MM.1S (cell line): ENCODE measurements at regions not wholly inside any gene's neighbourhood (a gene's known extent, or its start where the extent isn't known, plus 50 kb on each side); places are given as distances from the start of the nearest gene placed in this dataset.

ENCODE experiments used
- DNase-seq: peaks from one replicate; pipeline ENCODE4 v3.0.0-alpha.2; 2015
- H2AFZ ChIP-seq: fragments of 300-600 bp; sonication (generic); 2 replicates; pipeline ENCODE4 v1.6.0; 2016; ENCODE audit warnings: antibody characterized with exemption, low read length
- H3F3A ChIP-seq: fragments of 300-600 bp; sonication (generic); 2 replicates; pipeline ENCODE4 v1.6.1; 2016; ENCODE audit warnings: mild to moderate bottlenecking, antibody characterized with exemption, low read length, moderate library complexity, mixed read lengths; ENCODE audit not compliant: insufficient read depth
- H3K27ac ChIP-seq: fragments of 300-600 bp; sonication (generic); 2 replicates; pipeline ENCODE4 v1.5.1; 2016; ENCODE audit warnings: mild to moderate bottlenecking, low read length
- H3K27me3 ChIP-seq: fragments of 300-600 bp; sonication (generic); replicated peaks from 2 replicates; pipeline ENCODE4 v1.6.0; 2016; ENCODE audit warnings: low read length; ENCODE audit not compliant: insufficient read depth
- H3K36me3 ChIP-seq: fragments of 300-600 bp; sonication (generic); replicated peaks from 2 replicates; pipeline ENCODE4 v1.6.1; 2016; ENCODE audit warnings: mild to moderate bottlenecking, low read length, mixed read lengths; ENCODE audit not compliant: insufficient read depth
- H3K4me1 ChIP-seq: fragments of 300-600 bp; sonication (generic); 2 replicates; pipeline ENCODE4 v1.6.1; 2016; ENCODE audit warnings: low read length, mixed read lengths
- H3K4me2 ChIP-seq: fragments of 300-600 bp; sonication (generic); 2 replicates; pipeline ENCODE4 v1.6.0; 2016; ENCODE audit warnings: low read depth, low read length
- H3K4me3 ChIP-seq: fragments of 300-600 bp; sonication (generic); 2 replicates; pipeline ENCODE4 v1.5.1; 2016; ENCODE audit warnings: low read length, mixed read lengths
- H3K79me2 ChIP-seq: fragments of 300-600 bp; sonication (generic); 2 replicates; pipeline ENCODE4 v1.6.1; 2016; ENCODE audit warnings: mixed run types, low read length, mixed read lengths
- H3K9ac ChIP-seq: fragments of 300-600 bp; sonication (generic); 2 replicates; pipeline ENCODE4 v1.6.1; 2016; ENCODE audit warnings: low read length, mixed read lengths
- H3K9me2 ChIP-seq: fragments of 300-600 bp; sonication (generic); replicated peaks from 2 replicates; pipeline ENCODE4 v1.6.1; 2016; ENCODE audit warnings: mild to moderate bottlenecking, low read length, mixed read lengths; ENCODE audit not compliant: insufficient read depth
- H3K9me3 ChIP-seq: fragments of 300-600 bp; sonication (generic); replicated peaks from 2 replicates; pipeline ENCODE4 v1.6.1; 2016; ENCODE audit warnings: mild to moderate bottlenecking, low read length, mixed read lengths; ENCODE audit not compliant: insufficient read depth
- H4K20me1 ChIP-seq: fragments of 300-600 bp; sonication (generic); 2 replicates; pipeline ENCODE4 v1.6.1; 2016; ENCODE audit warnings: mild to moderate bottlenecking, low read length, moderate library complexity, mixed read lengths; ENCODE audit not compliant: insufficient read depth
- EZH2 ChIP-seq: fragments of 300-600 bp; sonication (generic); optimal IDR thresholded peaks from 2 replicates; pipeline ENCODE3; 2017; ENCODE audit warnings: low read depth, mild to moderate bottlenecking, antibody characterized with exemption, low read length, mixed read lengths
- EZH2phosphoT487 ChIP-seq: fragments of 300-600 bp; sonication (generic); IDR thresholded peaks from 2 replicates; pipeline ENCODE4 v1.6.1; 2018; ENCODE audit warnings: antibody characterized with exemption, low read length
- TF ChIP-seq, protein P1 (sequence below): fragments of 300-600 bp; sonication (generic); IDR thresholded peaks from 2 replicates; pipeline ENCODE4 v1.5.1; 2016; ENCODE audit warnings: antibody characterized with exemption, low read length, mixed read lengths

DNA sequence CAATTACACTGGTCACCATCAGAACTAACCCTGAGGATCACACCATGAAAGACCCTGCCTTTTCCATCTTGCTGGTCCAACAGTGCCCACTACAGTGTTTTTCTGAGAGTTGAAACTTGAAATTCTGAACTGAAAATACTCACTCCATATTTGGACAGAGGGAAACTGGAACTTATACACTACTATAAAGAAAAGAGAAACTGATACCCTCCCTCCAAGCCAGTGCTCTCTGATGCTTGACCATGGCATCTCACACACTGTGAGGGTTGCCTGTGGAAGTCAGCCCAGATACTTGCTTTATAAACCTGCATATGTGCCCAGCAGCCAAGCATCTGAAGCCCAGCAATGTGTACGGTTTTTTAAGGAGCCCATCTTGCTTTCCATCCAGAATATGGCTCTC lies 108.7 kb downstream of the FOXA2 start:
- H3K4me1 ChIP-seq, result peaks cover 20% of the 10 kb centered on the region
- H2AFZ ChIP-seq, result no peak overlapping the region
- TF ChIP-seq, protein P1, sequence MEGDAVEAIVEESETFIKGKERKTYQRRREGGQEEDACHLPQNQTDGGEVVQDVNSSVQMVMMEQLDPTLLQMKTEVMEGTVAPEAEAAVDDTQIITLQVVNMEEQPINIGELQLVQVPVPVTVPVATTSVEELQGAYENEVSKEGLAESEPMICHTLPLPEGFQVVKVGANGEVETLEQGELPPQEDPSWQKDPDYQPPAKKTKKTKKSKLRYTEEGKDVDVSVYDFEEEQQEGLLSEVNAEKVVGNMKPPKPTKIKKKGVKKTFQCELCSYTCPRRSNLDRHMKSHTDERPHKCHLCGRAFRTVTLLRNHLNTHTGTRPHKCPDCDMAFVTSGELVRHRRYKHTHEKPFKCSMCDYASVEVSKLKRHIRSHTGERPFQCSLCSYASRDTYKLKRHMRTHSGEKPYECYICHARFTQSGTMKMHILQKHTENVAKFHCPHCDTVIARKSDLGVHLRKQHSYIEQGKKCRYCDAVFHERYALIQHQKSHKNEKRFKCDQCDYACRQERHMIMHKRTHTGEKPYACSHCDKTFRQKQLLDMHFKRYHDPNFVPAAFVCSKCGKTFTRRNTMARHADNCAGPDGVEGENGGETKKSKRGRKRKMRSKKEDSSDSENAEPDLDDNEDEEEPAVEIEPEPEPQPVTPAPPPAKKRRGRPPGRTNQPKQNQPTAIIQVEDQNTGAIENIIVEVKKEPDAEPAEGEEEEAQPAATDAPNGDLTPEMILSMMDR, result peak; percentile 23
- TF ChIP-seq EZH2, result no peak
- no peak for TF ChIP-seq EZH2phosphoT487
- H3K79me2 ChIP-seq, result no peaks in the 10 kb centered on the region
- H3K9me2 ChIP-seq, result no peaks in the 10 kb centered on the region
- no peaks in the 10 kb centered on the region for H3K9me3 ChIP-seq
- H4K20me1 ChIP-seq, result no peaks in the 10 kb centered on the region
- H3K4me2 ChIP-seq, result peak overlapping the region; percentile 13; the same call in 1 of the 2 replicates
- peak overlapping the region; percentile 39; the same call in 1 of the 2 replicates for H3K27ac ChIP-seq
- DNase-seq, result peak; percentile 55
- H3K4me3 ChIP-seq, result no peak overlapping the region
- H3K27me3 ChIP-seq, result no peaks in the 10 kb centered on the region
- no peaks in the 10 kb centered on the region for H3K36me3 ChIP-seq
- 0 out of 2 replicates have a peak, but pooled peaks cover 4% of the 10 kb centered on the region for H3F3A ChIP-seq
- no peak overlapping the region for H3K9ac ChIP-seq

DNA sequence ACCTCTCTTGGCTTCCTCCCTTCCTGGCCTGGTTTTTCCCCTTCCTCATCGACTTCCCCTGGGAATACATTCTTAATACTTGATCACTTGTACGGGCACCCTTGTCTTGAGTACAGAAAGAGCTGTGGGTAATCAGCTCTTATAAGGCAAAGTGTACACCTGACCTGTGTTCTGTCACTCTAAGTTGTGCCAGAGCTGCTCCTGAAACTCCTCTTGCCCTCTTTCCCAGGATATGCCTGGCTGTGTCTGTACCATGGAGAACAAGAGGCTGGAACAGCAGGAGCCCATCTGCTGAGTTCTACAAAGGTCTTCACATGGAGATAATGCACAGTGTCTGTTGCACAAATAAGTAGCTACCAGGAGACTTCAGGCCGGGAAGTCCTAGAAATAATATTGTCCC lies 110.1 kb downstream of the FOXA2 start:
- no peak for DNase-seq
- H4K20me1 ChIP-seq, result no peaks in the 10 kb centered on the region
- no peaks in the 10 kb centered on the region for H3K79me2 ChIP-seq
- no peaks in the 10 kb centered on the region for H3K9me3 ChIP-seq
- no peak overlapping the region for H3K9ac ChIP-seq
- no peak overlapping the region for H2AFZ ChIP-seq
- 0 out of 2 replicates have a peak, but pooled peaks cover 4% of the 10 kb centered on the region for H3F3A ChIP-seq
- H3K4me3 ChIP-seq, result no peak overlapping the region
- H3K27me3 ChIP-seq, result no peaks in the 10 kb centered on the region
- H3K9me2 ChIP-seq, result no peaks in the 10 kb centered on the region
- no peaks in the 10 kb centered on the region for H3K36me3 ChIP-seq
- TF ChIP-seq EZH2, result no peak
- TF ChIP-seq, protein P1, result no peak
- no peak for TF ChIP-seq EZH2phosphoT487
- H3K27ac ChIP-seq, result no peak overlapping the region
- no peak overlapping the region for H3K4me2 ChIP-seq
- peaks cover 20% of the 10 kb centered on the region for H3K4me1 ChIP-seq

DNA sequence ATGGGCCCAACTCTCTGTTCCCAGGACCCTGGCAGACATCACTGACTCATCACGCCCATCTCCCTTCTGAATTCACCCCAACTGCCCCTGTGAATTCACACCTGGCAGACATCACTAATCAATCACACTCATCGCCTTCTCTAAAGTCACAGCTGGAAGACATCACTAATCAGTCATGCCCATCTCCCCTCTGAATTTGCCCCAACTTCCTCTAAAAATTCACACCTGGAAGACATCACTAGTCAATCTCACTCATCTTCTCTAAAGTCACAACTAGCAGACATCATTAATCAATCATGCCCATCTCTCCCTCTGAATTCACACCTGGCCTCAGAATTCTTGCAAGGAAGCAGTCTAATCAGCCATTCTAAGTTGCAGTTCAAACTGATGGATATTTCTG lies 111.1 kb downstream of the FOXA2 start:
- H3K9ac ChIP-seq, result no peak overlapping the region
- no peak overlapping the region for H2AFZ ChIP-seq
- no peaks in the 10 kb centered on the region for H3K79me2 ChIP-seq
- H3K27me3 ChIP-seq, result no peaks in the 10 kb centered on the region
- H3K9me3 ChIP-seq, result no peaks in the 10 kb centered on the region
- no peaks in the 10 kb centered on the region for H3K36me3 ChIP-seq
- no peak for TF ChIP-seq EZH2phosphoT487
- TF ChIP-seq, protein P1, result no peak
- no peak for TF ChIP-seq EZH2
- 0 out of 2 replicates have a peak, but pooled peaks cover 4% of the 10 kb centered on the region for H3F3A ChIP-seq
- no peak for DNase-seq
- no peak overlapping the region for H3K4me3 ChIP-seq
- no peaks in the 10 kb centered on the region for H3K9me2 ChIP-seq
- no peak overlapping the region for H3K4me2 ChIP-seq
- peaks cover 20% of the 10 kb centered on the region for H3K4me1 ChIP-seq
- no peaks in the 10 kb centered on the region for H4K20me1 ChIP-seq
- no peak overlapping the region for H3K27ac ChIP-seq
